OCI-LY7 (cell line): ENCODE measurements at regions not wholly inside any gene's neighbourhood (a gene's known extent, or its start where the extent isn't known, plus 50 kb on each side); places are given as distances from the start of the nearest gene placed in this dataset.

Source experiments
- BruUV-seq: library from RNA; stranded (reverse); fragments of 400-500 nt; replicated peaks from 2 replicates; lab custom pipeline; 2021; lab: Mats Ljungman, UMichigan
- CTCF ChIA-PET: fragments of 300-600 bp; sonication (Branson Sonifier 250); formaldehyde crosslinking; loops from one replicate; lab custom pipeline; 2022; ENCODE audit warnings: antibody characterized with exemption; ENCODE audit not compliant: unreplicated experiment; lab: Charles Lee
- POLR2A ChIA-PET: fragments of 300-600 bp; sonication (Branson Sonifier 250); formaldehyde crosslinking; loops from one replicate; lab custom pipeline; 2022; ENCODE audit warnings: antibody characterized with exemption; lab: Charles Lee
- DNase-seq: peaks from one replicate; pipeline ENCODE4 v3.0.0-alpha.2; 2015; ENCODE audit warnings: low spot score
- H2AFZ ChIP-seq: fragments of 200-600 bp; sonication (generic), shearing (Covaris generic); 2 replicates; pipeline ENCODE4 v1.6.1; 2014; ENCODE audit warnings: mild to moderate bottlenecking, antibody characterized with exemption, low read length, moderate library complexity
- H3K27ac ChIP-seq: fragments of 200-600 bp; sonication (generic); 2 replicates; pipeline ENCODE4 v1.5.1; 2014; ENCODE audit warnings: mixed run types, low read depth, mild to moderate bottlenecking, moderate library complexity, low read length, inconsistent platforms; ENCODE audit not compliant: poor library complexity, severe bottlenecking
- H3K36me3 ChIP-seq: fragments of 200-600 bp; sonication (generic); 2 replicates; pipeline ENCODE4 v1.6.1; 2014; ENCODE audit warnings: mild to moderate bottlenecking, antibody characterized with exemption, low read length, moderate library complexity, mixed read lengths; ENCODE audit not compliant: insufficient read depth
- H3K4me1 ChIP-seq: fragments of 200-600 bp; sonication (generic); 2 replicates; pipeline ENCODE4 v1.5.1; 2014; ENCODE audit warnings: mild to moderate bottlenecking, low read length; ENCODE audit not compliant: insufficient read depth, poor library complexity, severe bottlenecking
- H3K4me2 ChIP-seq: fragments of 200-600 bp; sonication (generic); 2 replicates; pipeline ENCODE4 v1.6.1; 2014; ENCODE audit warnings: mild to moderate bottlenecking, low read length
- H3K4me3 ChIP-seq: fragments of 200-600 bp; sonication (generic); 2 replicates; pipeline ENCODE4 v1.5.1; 2014; ENCODE audit warnings: mild to moderate bottlenecking, low read depth, low read length; ENCODE audit not compliant: poor library complexity, severe bottlenecking
- H3K79me2 ChIP-seq: fragments of 200-600 bp; sonication (generic); 2 replicates; pipeline ENCODE4 v1.6.1; 2016; ENCODE audit warnings: low read depth, mild to moderate bottlenecking, low read length, moderate library complexity, mixed read lengths; ENCODE audit not compliant: insufficient read depth
- H3K9me2 ChIP-seq: fragments of 200-600 bp; sonication (generic); 2 replicates; pipeline ENCODE4 v1.6.1; 2016; ENCODE audit warnings: mild to moderate bottlenecking, low read length, mixed read lengths; ENCODE audit not compliant: insufficient read depth
- H3K9me3 ChIP-seq: fragments of 200-600 bp; sonication (generic); 2 replicates; pipeline ENCODE4 v1.6.1; 2014; ENCODE audit warnings: mild to moderate bottlenecking, mixed run types, low read length, mixed read lengths
- H4K20me1 ChIP-seq: fragments of 200-600 bp; sonication (generic); 2 replicates; pipeline ENCODE4 v1.6.1; 2014; ENCODE audit warnings: mild to moderate bottlenecking, antibody characterized with exemption, low read length, moderate library complexity, mixed read lengths; ENCODE audit not compliant: insufficient read depth
- EZH2phosphoT487 ChIP-seq: fragments of 200-600 bp; sonication (generic); IDR thresholded peaks from 2 replicates; pipeline ENCODE4 v1.6.1; 2018; ENCODE audit warnings: low read depth, borderline replicate concordance, mild to moderate bottlenecking, mixed run types, antibody characterized with exemption, low read length, moderate library complexity, mixed read lengths
- intact Hi-C: fragments of 100-400 bp; cut with micrococcal nuclease; formaldehyde crosslinking; loops from one replicate; pipeline ENCODE4 v1.10.0; 2022; ENCODE audit not compliant: unreplicated experiment
- TF ChIP-seq, protein P1 (sequence below): fragments of 200-600 bp; sonication (generic); conservative IDR thresholded peaks from 2 replicates; pipeline ENCODE4 v1.5.1; 2014; ENCODE audit warnings: mild to moderate bottlenecking, antibody characterized with exemption, low read length, moderate library complexity, mixed read lengths

DNA sequence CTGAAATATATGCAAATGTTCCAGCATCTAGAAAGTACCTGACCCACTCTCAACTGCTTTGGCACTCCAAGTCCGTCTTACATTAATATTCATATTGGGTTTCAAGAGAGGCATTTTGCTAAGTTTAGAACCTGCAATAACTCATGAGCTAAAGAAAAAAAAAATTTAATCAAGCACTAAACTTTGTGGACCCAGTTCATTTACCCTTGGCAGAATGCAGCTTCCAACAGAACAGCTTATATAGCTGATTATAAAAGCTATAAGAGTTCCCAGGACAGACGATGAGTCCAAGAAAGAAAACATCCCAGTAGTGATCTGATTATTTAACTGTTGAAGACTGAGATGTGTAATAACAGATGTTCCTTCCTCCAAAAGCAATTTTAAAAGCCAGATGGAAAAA is 592.0 kb downstream of the KCNH5 start:
- TF ChIP-seq EZH2phosphoT487 = no peak
- TF ChIP-seq, protein P1, sequence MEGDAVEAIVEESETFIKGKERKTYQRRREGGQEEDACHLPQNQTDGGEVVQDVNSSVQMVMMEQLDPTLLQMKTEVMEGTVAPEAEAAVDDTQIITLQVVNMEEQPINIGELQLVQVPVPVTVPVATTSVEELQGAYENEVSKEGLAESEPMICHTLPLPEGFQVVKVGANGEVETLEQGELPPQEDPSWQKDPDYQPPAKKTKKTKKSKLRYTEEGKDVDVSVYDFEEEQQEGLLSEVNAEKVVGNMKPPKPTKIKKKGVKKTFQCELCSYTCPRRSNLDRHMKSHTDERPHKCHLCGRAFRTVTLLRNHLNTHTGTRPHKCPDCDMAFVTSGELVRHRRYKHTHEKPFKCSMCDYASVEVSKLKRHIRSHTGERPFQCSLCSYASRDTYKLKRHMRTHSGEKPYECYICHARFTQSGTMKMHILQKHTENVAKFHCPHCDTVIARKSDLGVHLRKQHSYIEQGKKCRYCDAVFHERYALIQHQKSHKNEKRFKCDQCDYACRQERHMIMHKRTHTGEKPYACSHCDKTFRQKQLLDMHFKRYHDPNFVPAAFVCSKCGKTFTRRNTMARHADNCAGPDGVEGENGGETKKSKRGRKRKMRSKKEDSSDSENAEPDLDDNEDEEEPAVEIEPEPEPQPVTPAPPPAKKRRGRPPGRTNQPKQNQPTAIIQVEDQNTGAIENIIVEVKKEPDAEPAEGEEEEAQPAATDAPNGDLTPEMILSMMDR = no peak
- ChIA-PET CTCF (no interaction called here), POLR2A (no interaction called here)
- H4K20me1 ChIP-seq = no peaks in the 10 kb centered on the region
- no TSS peak for BruUV-seq
- H3K9me3 ChIP-seq = no peaks in the 10 kb centered on the region
- intact Hi-C loops = no loop called here
- no peaks in the 10 kb centered on the region for H3K9me2 ChIP-seq
- H3K27ac ChIP-seq = no peak overlapping the region
- no peak overlapping the region for H3K4me2 ChIP-seq
- DNase-seq = no peak
- no peak overlapping the region for H2AFZ ChIP-seq
- H3K36me3 ChIP-seq = no peaks in the 10 kb centered on the region
- no peaks in the 10 kb centered on the region for H3K79me2 ChIP-seq
- H3K4me3 ChIP-seq = no peak overlapping the region
- no peaks in the 10 kb centered on the region for H3K4me1 ChIP-seq

DNA sequence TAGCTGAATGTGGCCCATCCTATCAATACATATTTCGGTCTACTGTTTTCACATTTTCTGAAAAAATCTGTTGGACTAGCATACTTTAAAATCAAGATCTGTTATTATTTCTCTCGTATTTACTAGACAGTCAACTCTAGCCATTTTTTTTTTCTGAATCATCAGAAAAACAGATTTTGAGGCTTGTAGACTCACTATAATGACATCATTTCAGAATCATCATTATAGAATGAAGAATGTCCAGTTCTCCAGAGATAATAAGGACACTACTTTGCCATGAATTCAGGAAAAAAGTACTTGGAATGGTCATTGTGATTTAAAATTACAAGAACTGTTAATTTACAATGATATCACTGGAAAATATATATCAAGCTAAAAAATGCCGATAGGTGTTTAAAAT is 589.8 kb downstream of the KCNH5 start:
- H2AFZ ChIP-seq = no peak overlapping the region
- no peaks in the 10 kb centered on the region for H3K9me2 ChIP-seq
- POLR2A ChIA-PET = interaction anchor here (1.4 kb wide), 1 partner anchor 14 kb away, joined by 3 read pairs; no protein-coding TSS in a partner anchor
- no peak overlapping the region for H3K4me2 ChIP-seq
- no peak overlapping the region for H3K27ac ChIP-seq
- no peak overlapping the region for H3K4me3 ChIP-seq
- BruUV-seq = no TSS peak
- H4K20me1 ChIP-seq = no peaks in the 10 kb centered on the region
- H3K36me3 ChIP-seq = no peaks in the 10 kb centered on the region
- H3K9me3 ChIP-seq = no peaks in the 10 kb centered on the region
- intact Hi-C loops = no loop called here
- TF ChIP-seq, protein P1 = no peak
- no peak for TF ChIP-seq EZH2phosphoT487
- no peaks in the 10 kb centered on the region for H3K79me2 ChIP-seq
- CTCF ChIA-PET = no interaction called here
- H3K4me1 ChIP-seq = no peaks in the 10 kb centered on the region
- no peak for DNase-seq

DNA sequence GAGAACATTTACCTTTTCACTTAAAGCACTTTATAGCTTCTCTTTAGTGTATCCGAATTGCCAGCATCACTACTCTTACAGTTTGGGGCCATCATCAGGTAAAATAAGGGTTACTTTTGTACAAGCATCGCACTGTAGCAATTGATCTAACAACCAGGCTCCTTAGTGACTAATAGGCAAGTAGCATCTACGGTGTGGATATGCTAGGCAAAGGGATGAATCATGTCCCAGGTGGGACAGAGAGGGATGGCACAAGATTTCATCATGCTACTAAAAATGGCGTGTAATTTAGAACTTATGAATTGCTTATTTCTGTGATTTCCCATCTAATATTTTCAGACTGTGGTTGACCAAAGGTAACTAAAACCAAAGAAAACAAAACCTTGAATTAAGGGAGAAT is 582.3 kb downstream of the KCNH5 start:
- no peaks in the 10 kb centered on the region for H4K20me1 ChIP-seq
- no peaks in the 10 kb centered on the region for H3K79me2 ChIP-seq
- POLR2A ChIA-PET = no interaction called here
- intact Hi-C loops = no loop called here
- no peaks in the 10 kb centered on the region for H3K4me1 ChIP-seq
- no peaks in the 10 kb centered on the region for H3K9me2 ChIP-seq
- no peak for DNase-seq
- H3K4me3 ChIP-seq = no peak overlapping the region
- no peak overlapping the region for H2AFZ ChIP-seq
- TF ChIP-seq EZH2phosphoT487 = no peak
- TF ChIP-seq, protein P1 = no peak
- H3K4me2 ChIP-seq = no peak overlapping the region
- H3K9me3 ChIP-seq = no peaks in the 10 kb centered on the region
- H3K36me3 ChIP-seq = no peaks in the 10 kb centered on the region
- CTCF ChIA-PET = no interaction called here
- no TSS peak for BruUV-seq
- H3K27ac ChIP-seq = no peak overlapping the region
